Vagina (tissue), 2 donors: ENCODE measurements at regions not wholly inside any gene's neighbourhood (a gene's known extent, or its start where the extent isn't known, plus 50 kb on each side); places are given as distances from the start of the nearest gene placed in this dataset.
A peak's percentile ranks its signal among the peaks of the same experiment; 100 is the strongest.

ENCODE experiments used
- DNase-seq, 2 donors: peaks; one replicate each; pipeline ENCODE4 v3.0.0-alpha.2; 2017; ENCODE audit errors: extremely low spot score in 2 of 2
- H3K27ac ChIP-seq: fragments of 200-600 bp; sonication (generic); one replicate; pipeline ENCODE4 v1.5.1; 2019
- H3K27me3 ChIP-seq: fragments of 200-600 bp; sonication (generic); one replicate; pipeline ENCODE4 v1.5.1; 2019
- H3K36me3 ChIP-seq, 2 donors: fragments of 200-600 bp; sonication (generic); one replicate each; pipeline ENCODE4 v1.5.1; 2017 to 2019
- H3K4me1 ChIP-seq: fragments of 200-600 bp; sonication (generic); one replicate; pipeline ENCODE4 v1.5.1; 2019
- H3K4me3 ChIP-seq, 2 donors: fragments of 200-600 bp; sonication (generic); 1 replicate in 1 of 2; 2 replicates in 1 of 2; pipeline ENCODE4 v1.5.1; 2016 to 2019
- H3K9me3 ChIP-seq: fragments of 200-600 bp; sonication (generic); one replicate; pipeline ENCODE4 v1.5.1; 2019
- POLR2A ChIP-seq, 2 donors: fragments of 450-650 bp; IDR thresholded peaks; one replicate each; pipeline ENCODE4 v1.6.1; 2017; ENCODE audit warnings: antibody characterized with exemption in 2 of 2, mild to moderate bottlenecking in 2 of 2, moderate library complexity in 2 of 2
- POLR2AphosphoS5 ChIP-seq, 2 donors: sonication (generic); formaldehyde crosslinking; IDR thresholded peaks; one replicate each; pipeline ENCODE4 v1.9.0; 2017; ENCODE audit warnings: antibody characterized with exemption in 2 of 2, mild to moderate bottlenecking in 2 of 2, low read depth in 1 of 2; ENCODE audit not compliant: insufficient read depth in 1 of 2
- intact Hi-C: fragments of 100-400 bp; cut with DNase I; formaldehyde crosslinking; loops from one replicate; pipeline ENCODE4 v1.15.1; 2023
- TF ChIP-seq, protein P1 (sequence below), 3 experiments: fragments of 450-650 bp in 2 of 3; fragments of 200-600 bp in 1 of 3; sonication (generic) in 1 of 3; IDR thresholded peaks; one replicate each; pipeline ENCODE4 v1.5.1; 2017 to 2019; ENCODE audit warnings: antibody characterized with exemption in 3 of 3, mild to moderate bottlenecking in 2 of 3, moderate library complexity in 2 of 3

DNA sequence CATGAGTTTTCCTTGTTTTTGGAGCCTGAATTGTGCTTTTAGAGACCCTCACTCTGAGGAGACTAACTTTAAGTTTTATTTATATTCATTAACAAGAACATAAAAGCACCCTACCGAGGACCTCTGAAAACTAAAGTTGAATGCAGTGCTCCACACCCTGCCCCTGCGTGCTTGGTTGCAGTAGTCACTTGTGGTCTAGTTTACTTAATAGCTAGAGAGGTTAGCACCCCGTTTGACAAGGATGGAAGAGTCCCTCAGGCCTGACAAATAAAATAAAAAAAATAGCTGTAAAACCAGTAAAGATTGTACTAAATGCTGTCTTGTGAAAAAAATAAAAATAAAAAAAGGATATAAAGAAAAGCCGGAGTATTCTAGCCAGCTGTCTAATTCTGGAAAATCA lies 395.2 kb downstream of the MTX2 start:
- intact Hi-C loops: no loop called here
- H3K4me1 ChIP-seq: peaks cover 9% of the 10 kb centered on the region
- no peaks in the 10 kb centered on the region for H3K36me3 ChIP-seq
- H3K27me3 ChIP-seq: no peaks in the 10 kb centered on the region
- no peak for DNase-seq
- H3K4me3 ChIP-seq: no peak overlapping the region
- H3K27ac ChIP-seq: no peak overlapping the region
- H3K9me3 ChIP-seq: no peaks in the 10 kb centered on the region
- no peak for TF ChIP-seq POLR2AphosphoS5 (IDR thresholded peaks at IDR 0.05; ENCODE audit: insufficient read depth in 1 of 2, low read depth in 1 of 2)
- no peak for TF ChIP-seq POLR2A (IDR thresholded peaks at IDR 0.05)
- TF ChIP-seq, protein P1, sequence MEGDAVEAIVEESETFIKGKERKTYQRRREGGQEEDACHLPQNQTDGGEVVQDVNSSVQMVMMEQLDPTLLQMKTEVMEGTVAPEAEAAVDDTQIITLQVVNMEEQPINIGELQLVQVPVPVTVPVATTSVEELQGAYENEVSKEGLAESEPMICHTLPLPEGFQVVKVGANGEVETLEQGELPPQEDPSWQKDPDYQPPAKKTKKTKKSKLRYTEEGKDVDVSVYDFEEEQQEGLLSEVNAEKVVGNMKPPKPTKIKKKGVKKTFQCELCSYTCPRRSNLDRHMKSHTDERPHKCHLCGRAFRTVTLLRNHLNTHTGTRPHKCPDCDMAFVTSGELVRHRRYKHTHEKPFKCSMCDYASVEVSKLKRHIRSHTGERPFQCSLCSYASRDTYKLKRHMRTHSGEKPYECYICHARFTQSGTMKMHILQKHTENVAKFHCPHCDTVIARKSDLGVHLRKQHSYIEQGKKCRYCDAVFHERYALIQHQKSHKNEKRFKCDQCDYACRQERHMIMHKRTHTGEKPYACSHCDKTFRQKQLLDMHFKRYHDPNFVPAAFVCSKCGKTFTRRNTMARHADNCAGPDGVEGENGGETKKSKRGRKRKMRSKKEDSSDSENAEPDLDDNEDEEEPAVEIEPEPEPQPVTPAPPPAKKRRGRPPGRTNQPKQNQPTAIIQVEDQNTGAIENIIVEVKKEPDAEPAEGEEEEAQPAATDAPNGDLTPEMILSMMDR (IDR thresholded peaks at IDR 0.05): no peak

DNA sequence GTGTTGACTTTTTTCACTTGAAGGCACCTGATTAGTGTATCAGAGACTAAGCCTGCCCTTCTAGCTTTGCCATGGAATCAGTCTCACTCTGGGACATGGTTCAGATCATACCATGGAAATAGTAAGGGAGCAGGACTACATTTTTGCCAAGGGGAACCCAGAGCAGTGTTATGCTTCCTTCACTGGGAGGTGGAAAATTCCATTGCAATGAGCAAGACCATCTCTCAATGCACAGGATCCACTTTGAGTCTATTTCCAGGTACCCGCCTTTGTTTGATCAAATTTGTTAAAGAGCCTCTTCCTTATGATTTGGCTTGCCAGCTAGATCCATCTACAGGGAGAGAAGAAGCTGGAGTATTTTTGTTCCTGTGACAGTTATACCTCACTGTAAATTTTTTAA lies 395.8 kb downstream of the MTX2 start:
- no peak for DNase-seq
- no peak overlapping the region for H3K4me3 ChIP-seq
- no peaks in the 10 kb centered on the region for H3K27me3 ChIP-seq
- no peaks in the 10 kb centered on the region for H3K9me3 ChIP-seq
- H3K4me1 ChIP-seq: peaks cover 9% of the 10 kb centered on the region
- TF ChIP-seq, protein P1 (IDR thresholded peaks at IDR 0.05): no peak
- TF ChIP-seq POLR2AphosphoS5 (IDR thresholded peaks at IDR 0.05; ENCODE audit: insufficient read depth in 1 of 2, low read depth in 1 of 2) (no peak), POLR2A (IDR thresholded peaks at IDR 0.05) (no peak)
- intact Hi-C loops: no loop called here
- no peaks in the 10 kb centered on the region for H3K36me3 ChIP-seq
- no peak overlapping the region for H3K27ac ChIP-seq

DNA sequence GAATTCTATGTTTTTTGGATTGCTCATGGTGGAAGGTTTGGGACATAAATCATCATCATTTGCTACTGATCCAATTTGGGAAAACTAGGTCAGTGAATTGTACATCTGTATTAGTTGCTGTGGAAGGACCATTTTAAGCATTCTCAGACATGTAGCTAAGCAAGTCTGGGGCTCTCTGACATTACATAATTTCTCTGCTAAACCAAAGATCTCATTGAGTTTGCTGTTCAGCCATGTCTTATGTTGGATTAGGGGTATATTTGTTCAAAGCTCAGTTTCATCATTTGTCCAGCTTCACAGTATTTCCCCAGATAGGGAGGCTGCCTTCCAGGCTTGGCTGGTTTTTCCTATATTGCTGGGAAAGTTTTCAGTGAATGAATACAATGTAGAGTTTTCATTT lies 399.7 kb downstream of the MTX2 start:
- no peaks in the 10 kb centered on the region for H3K36me3 ChIP-seq
- DNase-seq: no peak
- peak overlapping the region; percentile 36 for H3K27ac ChIP-seq
- H3K4me1 ChIP-seq: peaks cover 9% of the 10 kb centered on the region
- intact Hi-C loops: no loop called here
- no peak overlapping the region for H3K4me3 ChIP-seq
- H3K9me3 ChIP-seq: no peaks in the 10 kb centered on the region
- H3K27me3 ChIP-seq: no peaks in the 10 kb centered on the region
- TF ChIP-seq POLR2A (IDR thresholded peaks at IDR 0.05) (no peak), POLR2AphosphoS5 (IDR thresholded peaks at IDR 0.05; ENCODE audit: insufficient read depth in 1 of 2, low read depth in 1 of 2) (no peak)
- TF ChIP-seq, protein P1 (IDR thresholded peaks at IDR 0.05): no peak

DNA sequence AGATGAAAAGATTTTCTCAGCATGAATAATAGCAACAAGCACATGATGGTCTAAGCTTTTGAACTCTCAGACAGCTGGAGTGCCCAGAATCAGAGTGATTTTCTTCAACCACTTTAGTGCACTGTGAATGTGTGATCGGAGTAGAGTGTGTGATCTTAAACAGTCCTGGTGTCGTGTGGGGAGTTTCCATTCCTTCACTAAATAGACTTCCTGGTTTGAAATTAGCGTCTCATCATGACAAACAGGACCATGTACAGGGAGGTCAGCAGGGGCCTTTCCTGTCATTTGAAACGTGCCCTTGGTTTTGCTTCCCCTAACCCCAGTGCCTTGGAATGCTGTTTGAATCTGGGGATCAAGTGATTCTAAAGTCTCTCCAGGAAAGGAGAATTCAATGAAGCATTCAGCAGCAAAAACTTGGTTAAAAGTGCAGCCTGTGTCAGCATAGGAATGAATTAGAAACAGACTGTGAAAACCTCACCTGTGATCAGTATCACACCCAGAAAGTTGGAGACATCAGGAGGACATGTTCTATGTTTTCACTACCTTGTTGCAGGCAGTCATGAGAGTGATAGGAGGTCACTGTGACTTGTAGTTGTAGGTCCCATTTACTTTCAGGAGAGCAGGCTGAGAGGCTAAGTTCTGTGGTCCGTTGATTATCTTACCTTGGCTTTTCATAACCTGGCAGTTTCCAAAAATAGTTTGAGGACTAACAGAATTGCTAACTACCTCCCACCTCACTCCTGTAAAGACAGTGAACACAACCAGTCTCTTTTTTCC lies 400.3 kb downstream of the MTX2 start:
- no peak overlapping the region for H3K4me3 ChIP-seq
- peak overlapping the region; percentile 36 for H3K27ac ChIP-seq
- intact Hi-C loops: no loop called here
- TF ChIP-seq POLR2AphosphoS5 (IDR thresholded peaks at IDR 0.05; ENCODE audit: insufficient read depth in 1 of 2, low read depth in 1 of 2) (no peak), POLR2A (IDR thresholded peaks at IDR 0.05) (no peak)
- TF ChIP-seq, protein P1 (IDR thresholded peaks at IDR 0.05): no peak
- H3K36me3 ChIP-seq: no peaks in the 10 kb centered on the region
- no peak for DNase-seq
- no peaks in the 10 kb centered on the region for H3K9me3 ChIP-seq
- H3K27me3 ChIP-seq: no peaks in the 10 kb centered on the region
- H3K4me1 ChIP-seq: peaks cover 9% of the 10 kb centered on the region

DNA sequence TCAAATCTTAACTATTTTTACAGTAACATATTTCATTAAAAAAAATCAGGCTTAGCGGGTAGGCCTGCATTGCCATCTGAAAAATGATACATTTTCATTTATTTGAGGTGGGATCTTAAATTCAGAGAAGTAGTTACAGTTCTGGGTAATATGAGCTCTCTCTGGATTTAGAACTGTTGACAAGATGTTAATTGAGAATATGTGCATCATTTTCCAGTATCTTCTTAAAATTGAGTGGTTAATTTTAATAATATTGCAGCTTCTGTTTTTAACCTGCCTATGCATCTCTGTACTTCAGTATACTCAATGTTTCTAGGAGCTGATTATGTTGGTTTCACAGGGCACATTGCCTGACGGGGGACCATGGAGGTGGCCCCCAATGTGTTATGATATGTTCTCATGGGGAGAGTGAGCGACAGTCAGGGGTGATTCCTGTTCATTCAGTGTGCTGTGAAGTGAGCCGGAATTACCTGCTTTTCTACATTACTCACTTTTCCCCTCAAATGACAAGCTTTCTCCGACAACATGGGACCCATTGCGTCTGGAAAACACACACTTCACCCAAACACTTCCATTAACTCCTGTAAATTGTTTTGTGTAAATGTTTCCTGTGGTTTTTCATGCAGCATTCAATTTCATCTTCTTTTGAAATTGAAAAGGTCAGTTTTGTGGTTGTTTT lies 406.2 kb downstream of the MTX2 start:
- intact Hi-C loops: no loop called here
- H3K27me3 ChIP-seq: no peaks in the 10 kb centered on the region
- no peaks in the 10 kb centered on the region for H3K9me3 ChIP-seq
- no peak for DNase-seq
- H3K4me1 ChIP-seq: peaks cover 8% of the 10 kb centered on the region
- no peaks in the 10 kb centered on the region for H3K36me3 ChIP-seq
- H3K4me3 ChIP-seq: no peak overlapping the region
- TF ChIP-seq POLR2A (IDR thresholded peaks at IDR 0.05): no peak
- TF ChIP-seq POLR2AphosphoS5 (IDR thresholded peaks at IDR 0.05; ENCODE audit: insufficient read depth in 1 of 2, low read depth in 1 of 2): no peak
- TF ChIP-seq, protein P1 (IDR thresholded peaks at IDR 0.05): no peak
- H3K27ac ChIP-seq: no peak overlapping the region
